Osteocyte (in vitro differentiated cells): ENCODE measurements at regions not wholly inside any gene's neighbourhood (a gene's known extent, or its start where the extent isn't known, plus 50 kb on each side); places are given as distances from the start of the nearest gene placed in this dataset.

Experiments used
- DNase-seq: peaks from one replicate; pipeline ENCODE4 v3.0.0; 2021; ENCODE audit warnings: mixed read lengths; ENCODE audit not compliant: unreplicated experiment; ENCODE audit errors: extremely low spot score
- H3K27ac Mint-ChIP-seq: one replicate; pipeline ENCODE4 v1.8.0; 2021; ENCODE audit warnings: mild to moderate bottlenecking, mixed read lengths; ENCODE audit not compliant: unreplicated experiment
- H3K27me3 Mint-ChIP-seq: one replicate; pipeline ENCODE4 v1.8.0; 2021; ENCODE audit warnings: mixed read lengths; ENCODE audit not compliant: unreplicated experiment
- H3K36me3 Mint-ChIP-seq: one replicate; pipeline ENCODE4 v1.8.0; 2021; ENCODE audit warnings: mixed read lengths; ENCODE audit not compliant: unreplicated experiment
- H3K4me1 Mint-ChIP-seq: one replicate; pipeline ENCODE4 v1.8.0; 2021; ENCODE audit warnings: mixed read lengths; ENCODE audit not compliant: unreplicated experiment
- H3K4me3 Mint-ChIP-seq: one replicate; pipeline ENCODE4 v1.8.0; 2021; ENCODE audit warnings: mild to moderate bottlenecking, moderate library complexity, mixed read lengths; ENCODE audit not compliant: unreplicated experiment
- H3K9me3 Mint-ChIP-seq: one replicate; pipeline ENCODE4 v1.8.0; 2021; ENCODE audit warnings: mixed read lengths; ENCODE audit not compliant: unreplicated experiment
- CTCF ChIP-seq: fragments of 200-600 bp; sonication (generic); IDR thresholded peaks from 2 replicates; pipeline ENCODE4 v1.5.0; 2021; ENCODE audit warnings: antibody characterized with exemption, mild to moderate bottlenecking, moderate library complexity

DNA sequence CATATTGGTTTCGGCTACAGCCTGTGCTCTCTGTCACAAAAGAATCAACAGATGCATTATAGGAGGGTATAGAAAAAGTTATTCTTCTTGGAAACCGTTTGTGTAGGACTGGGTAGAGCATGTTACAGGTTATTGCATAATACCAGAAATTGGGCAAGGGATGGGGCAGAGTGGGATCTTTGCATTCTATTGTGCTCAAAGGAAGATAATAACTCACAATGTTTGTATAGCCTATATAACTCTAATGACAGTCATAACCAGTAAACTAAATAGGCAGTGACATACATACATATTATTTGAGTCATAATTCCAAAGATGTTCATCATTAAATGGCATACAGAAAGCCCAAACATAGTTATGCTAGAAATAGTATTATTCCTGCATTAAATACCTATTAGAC, 179.7 kb downstream of the XPNPEP1 start:
- no peak overlapping the region for H3K27ac Mint-ChIP-seq
- H3K4me1 Mint-ChIP-seq, result no peaks in the 10 kb centered on the region
- no peak for DNase-seq
- peaks cover 2% of the 10 kb centered on the region for H3K27me3 Mint-ChIP-seq
- no peak overlapping the region for H3K4me3 Mint-ChIP-seq
- no peaks in the 10 kb centered on the region for H3K9me3 Mint-ChIP-seq
- H3K36me3 Mint-ChIP-seq, result no peaks in the 10 kb centered on the region
- no peak for TF ChIP-seq CTCF

GRCh38 chr10:109743146-109743545, 180.2 kb downstream of the XPNPEP1 start:
- no peak overlapping the region for H3K27ac Mint-ChIP-seq
- no peak for DNase-seq

DNA sequence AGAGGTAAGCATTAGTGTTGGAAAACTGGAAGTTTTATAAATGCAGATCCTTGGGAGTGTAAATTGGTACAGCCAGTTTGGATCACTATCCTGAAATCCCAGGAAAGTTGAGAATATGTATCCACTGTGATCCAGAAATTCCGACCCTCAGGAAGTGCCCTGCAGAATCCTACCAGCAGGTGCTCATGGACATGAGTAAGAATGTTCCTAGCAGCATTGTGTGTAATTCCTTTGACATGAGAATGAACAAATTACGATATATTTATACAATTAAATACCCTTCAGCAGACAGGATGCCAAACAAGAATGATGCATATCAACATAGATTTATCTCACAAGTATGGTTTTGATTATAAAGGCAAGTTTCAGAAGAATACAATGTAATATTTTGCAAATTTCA, 181.6 kb downstream of the XPNPEP1 start:
- DNase-seq, result no peak
- no peak for TF ChIP-seq CTCF
- no peak overlapping the region for H3K4me3 Mint-ChIP-seq
- H3K4me1 Mint-ChIP-seq, result no peaks in the 10 kb centered on the region
- no peaks in the 10 kb centered on the region for H3K36me3 Mint-ChIP-seq
- peaks cover 2% of the 10 kb centered on the region for H3K27me3 Mint-ChIP-seq
- H3K27ac Mint-ChIP-seq, result no peak overlapping the region
- H3K9me3 Mint-ChIP-seq, result no peaks in the 10 kb centered on the region

More at GRCh38 chr10:109743146-109743545, 180.2 kb downstream of the XPNPEP1 start:
- Mint-ChIP-seq H3K27me3 (peaks cover 2% of the 10 kb centered on the region), H3K4me1 (no peaks in the 10 kb centered on the region), H3K36me3 (no peaks in the 10 kb centered on the region), H3K9me3 (no peaks in the 10 kb centered on the region), H3K4me3 (no peak overlapping the region)
- no peak for TF ChIP-seq CTCF

GRCh38 chr10:109740436-109740835, 182.9 kb downstream of the XPNPEP1 start:
- Mint-ChIP-seq H3K36me3 (no peaks in the 10 kb centered on the region), H3K4me1 (no peaks in the 10 kb centered on the region), H3K4me3 (no peak overlapping the region), H3K9me3 (no peaks in the 10 kb centered on the region), H3K27ac (no peak overlapping the region), H3K27me3 (no peaks in the 10 kb centered on the region)
- DNase-seq, result no peak
- TF ChIP-seq CTCF, result no peak

DNA sequence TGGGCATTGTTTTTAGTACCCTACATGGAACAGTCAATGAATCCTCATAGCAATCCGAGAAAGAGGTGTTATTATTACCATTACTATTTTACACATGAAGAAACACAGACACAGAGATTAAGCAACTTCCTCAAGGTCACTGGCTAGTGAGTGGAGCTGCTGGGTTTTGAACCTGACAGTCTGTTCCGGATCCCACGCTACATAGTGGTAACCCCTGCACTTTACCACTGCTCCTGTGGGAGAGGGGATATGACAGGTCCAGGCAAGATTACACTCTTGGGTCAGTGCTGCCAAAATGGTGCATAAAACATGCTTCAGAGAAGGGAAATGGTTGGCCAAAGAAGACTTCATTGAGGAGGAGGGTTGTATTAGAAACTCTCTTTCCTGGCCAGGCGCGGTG, 185.7 kb downstream of the XPNPEP1 start:
- H3K9me3 Mint-ChIP-seq, result no peaks in the 10 kb centered on the region
- no peaks in the 10 kb centered on the region for H3K36me3 Mint-ChIP-seq
- H3K4me3 Mint-ChIP-seq, result no peak overlapping the region
- no peaks in the 10 kb centered on the region for H3K4me1 Mint-ChIP-seq
- no peak for DNase-seq
- H3K27me3 Mint-ChIP-seq, result no peaks in the 10 kb centered on the region
- no peak overlapping the region for H3K27ac Mint-ChIP-seq
- no peak for TF ChIP-seq CTCF
